ENCODE measurements at regions not wholly inside any gene's neighbourhood (a gene's known extent, or its start where the extent isn't known, plus 50 kb on each side); places are given as distances from the start of the nearest gene placed in this dataset.

DNA sequence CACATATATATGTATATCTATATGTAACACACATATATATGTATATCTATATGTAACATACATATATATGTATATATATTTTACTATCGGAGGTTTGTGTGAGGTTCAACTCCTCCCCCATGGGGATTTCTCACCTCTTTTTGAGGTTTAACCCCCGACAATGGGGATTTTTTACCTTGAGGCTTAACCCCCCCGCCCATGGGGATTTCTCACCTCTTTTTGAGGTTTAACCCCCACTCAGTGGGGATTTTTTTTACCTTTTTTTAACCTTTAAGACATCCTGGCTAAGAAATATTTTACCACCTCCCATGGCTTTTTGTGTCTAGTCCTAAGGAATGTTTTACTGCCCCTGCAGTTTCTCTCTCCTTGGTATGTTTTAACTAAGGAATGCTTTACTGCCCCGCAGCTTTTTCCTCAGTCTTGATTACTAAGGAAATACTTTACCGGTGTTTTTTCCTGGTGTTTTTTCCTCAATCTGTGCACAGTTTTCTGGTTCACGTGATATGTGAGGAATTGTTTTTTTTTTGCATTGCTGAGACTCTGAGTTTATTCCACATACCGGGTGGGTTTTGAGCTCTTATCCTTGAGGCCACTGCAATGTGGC is 185.2 kb downstream of the KLF13 start:
- DNase-seq = no peak

DNA sequence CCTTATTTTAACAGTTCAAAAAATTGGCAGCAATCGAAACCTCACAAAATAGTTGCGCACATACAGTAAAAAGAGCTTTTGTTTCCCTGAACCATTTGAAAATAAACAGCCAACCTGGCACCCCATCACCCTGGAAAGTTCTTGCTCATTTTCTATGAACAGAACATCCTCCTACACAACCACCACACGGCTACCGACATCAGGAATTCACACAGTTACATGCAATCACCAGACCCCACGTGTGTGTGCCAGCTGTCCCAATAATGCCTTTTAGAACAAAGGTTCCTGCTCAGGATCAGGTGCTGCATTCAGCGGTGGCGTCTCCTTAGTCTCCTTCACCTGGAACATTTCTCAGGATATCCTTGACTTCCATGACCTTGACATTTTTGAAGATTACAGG is 186.5 kb downstream of the KLF13 start:
- no peak for DNase-seq

DNA sequence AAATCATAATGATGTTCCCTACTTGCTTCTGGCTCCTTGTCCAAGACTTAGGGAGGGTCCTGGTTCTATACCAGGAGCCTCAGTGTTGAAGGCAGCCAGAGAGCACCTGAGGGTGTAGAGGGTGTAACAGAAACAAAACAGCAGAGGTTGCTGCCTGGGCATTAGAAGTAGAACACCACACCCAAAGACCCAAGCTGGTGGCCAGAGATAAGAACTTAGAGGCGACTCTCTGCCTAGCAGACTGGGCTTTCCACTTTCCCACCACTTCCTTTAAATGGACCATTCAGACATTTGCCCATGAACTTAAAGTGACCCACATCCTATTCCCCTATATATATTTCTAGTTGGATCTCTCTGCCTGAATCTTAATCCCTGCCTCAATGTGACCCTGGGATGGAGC is 189.8 kb downstream of the KLF13 start:
- DNase-seq = no peak

DNA sequence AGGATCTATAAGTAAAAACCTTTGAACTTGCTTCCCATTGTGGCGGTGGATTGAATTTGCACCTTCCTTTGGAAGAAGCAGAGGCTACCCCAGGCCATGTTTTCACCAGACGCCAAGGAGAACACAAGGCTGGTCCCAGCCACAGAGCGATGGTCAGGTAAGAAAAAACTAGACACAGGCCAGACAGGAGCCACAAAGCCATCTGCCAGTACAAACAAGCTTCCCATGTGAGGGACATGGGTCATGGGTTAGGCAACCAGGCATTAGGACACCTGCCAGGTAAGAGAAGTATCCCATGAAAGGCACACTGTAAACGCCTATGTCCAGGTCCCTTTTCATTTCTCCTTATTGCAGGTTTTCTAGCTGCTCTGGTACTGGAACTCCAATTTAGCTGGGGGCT is 190.2 kb downstream of the KLF13 start:
- DNase-seq = no peak

- DNase-seq = no peak
These were observed 191.1 kb downstream of the KLF13 start for GRCh38 chr15:31517711-31518110.

DNA sequence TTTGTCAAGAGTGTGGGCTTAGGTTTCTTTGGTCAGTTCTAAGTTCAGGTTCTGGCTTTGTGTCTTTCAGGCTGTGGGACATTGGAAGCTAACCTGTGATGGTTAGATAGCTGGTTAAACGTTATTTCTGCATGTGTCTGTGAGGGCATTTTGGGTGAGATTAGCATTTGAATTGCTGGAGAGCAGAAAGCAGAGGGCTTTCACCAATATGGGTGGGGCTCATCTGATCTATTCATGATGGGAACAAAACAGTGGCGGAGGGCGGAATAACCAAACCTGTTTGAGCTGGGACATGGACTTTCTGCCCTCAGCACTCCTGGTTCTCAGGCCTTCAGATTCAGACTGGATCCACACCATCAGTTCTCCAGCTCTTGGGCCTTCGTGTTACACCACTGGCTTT is 195.4 kb downstream of the KLF13 start:
- no peak for DNase-seq

- DNase-seq = no peak
These were observed 196.5 kb downstream of the KLF13 start for GRCh38 chr15:31523027-31523654.

- no peak for DNase-seq
These were observed 197.0 kb downstream of the KLF13 start for GRCh38 chr15:31523655-31524049.

DNA sequence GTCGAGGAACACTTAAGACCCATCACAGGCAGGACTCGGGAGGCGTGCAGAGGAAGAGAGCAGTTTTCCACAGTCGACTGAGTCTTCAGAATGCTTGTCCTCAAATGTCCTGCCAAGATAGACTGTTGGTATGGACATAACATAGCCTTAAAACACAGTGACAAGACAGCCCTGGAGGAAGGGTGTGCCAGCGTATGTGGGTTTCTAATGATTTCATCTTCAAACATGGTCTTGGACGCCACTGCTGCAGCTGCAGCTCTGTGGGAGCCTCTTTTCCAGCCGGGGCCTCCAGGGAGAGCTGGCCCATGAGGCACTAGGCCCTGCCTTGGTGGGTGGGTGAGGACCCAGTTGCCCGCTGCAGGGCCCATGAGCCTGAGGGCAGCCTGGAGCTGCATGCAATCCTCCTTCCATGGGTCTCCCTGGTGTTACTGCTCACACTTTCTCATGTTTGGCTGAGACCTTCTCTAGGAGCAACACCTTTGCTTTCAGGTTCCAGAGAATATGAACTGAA is 198.6 kb downstream of the KLF13 start:
- DNase-seq = no peak

- DNase-seq = no peak
These were observed 199.5 kb downstream of the KLF13 start for GRCh38 chr15:31525988-31526665.

DNA sequence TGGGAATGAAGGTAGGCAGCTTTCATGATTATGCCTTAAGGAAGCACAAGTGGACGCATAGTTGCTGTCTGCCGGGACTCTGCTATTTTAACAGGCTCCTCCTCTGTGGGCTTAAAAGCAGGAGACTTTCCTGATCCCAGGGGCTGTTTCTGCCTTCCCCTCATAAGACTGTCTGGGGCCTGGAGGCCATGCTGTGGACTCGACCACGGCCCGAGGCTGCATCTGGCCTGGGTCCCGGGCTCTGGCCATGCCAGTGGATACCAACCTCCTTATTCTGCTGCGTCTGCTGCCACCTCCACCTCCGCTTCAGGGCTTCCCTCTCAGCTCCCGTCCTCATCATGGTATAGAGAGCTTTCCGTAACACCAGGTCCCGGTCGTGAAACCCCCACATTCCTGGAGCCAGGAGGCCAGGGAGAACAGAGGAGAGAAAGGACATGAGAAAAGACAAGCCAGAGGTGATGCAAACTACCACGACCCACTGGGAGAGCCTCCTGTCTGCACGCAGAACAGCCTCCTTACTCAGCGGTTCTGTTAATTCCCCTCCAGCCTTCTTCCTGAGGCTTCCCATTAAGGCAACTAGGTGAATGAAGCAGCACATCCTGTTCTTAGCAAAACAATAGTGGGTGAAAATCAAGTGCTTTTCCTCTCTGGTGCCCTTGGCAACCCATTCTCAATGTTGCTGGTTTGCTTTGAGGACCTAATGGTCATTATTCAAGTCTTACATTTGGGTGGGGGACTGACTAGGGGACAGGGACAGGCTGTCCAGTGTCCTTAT is 200.5 kb downstream of the KLF13 start:
- no peak for DNase-seq

DNA sequence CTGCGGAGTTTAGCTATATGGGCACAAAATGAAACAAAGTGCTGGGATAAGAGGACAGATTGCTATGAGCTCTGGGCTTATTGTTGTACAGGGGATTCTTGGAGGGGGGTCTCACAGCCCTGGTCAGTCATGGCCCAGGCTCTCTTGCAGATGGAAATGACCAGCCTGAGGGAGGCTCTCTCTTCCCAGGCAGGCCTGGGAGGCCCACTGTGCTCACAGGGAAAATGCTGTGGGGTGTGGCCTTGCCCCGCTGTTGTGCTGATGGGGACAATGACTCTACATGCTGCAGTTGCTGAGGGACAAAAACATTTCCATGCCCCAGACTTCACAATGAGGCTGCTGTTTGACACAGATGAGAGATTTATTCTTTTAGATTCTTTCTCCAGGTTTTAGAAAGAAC is 202.2 kb downstream of the KLF13 start:
- DNase-seq = peak in 5 of 14 donors; percentile 4 to 44 (median 37)

DNA sequence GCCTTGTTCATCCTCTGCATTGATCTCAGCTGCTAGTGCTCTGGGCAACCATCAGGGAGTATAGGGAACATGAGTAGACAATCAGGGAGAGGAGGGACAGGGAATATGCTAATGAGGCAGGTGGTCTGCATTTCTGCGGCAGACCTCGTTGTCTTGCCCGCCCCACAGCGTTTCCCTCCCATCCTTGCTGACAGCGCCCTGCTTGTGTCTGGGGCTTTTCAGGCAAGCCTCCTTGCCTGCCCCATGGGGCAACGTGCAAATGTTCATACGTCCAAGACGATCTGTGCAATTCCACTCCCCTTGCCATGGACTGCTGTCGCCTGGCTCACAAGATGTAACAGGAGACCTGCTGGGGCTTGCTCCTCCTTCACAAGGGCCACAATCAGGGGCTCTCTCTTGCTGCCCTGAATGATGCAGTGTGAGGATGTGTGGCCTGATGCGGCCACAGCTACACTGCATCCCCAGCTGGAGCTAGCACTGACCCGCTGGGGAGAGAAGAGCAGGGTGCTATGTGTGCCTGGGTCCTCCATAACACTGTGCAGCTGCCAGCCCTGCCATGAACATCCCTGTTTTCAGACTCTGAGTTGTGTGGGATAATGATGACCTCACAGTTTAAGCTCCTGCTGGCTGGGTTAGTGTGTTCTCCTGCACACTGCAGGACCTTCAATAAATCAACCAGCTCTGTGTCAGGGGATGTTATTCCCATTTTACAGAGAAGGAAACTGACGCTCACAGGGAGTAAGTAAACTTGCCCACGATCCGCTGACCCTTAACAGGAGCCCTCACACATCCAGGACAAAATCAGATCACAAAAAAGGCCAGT is 211.3 kb downstream of the KLF13 start:
- no peak for DNase-seq

- DNase-seq = no peak
These were observed 214.0 kb downstream of the KLF13 start for GRCh38 chr15:31540633-31541032.

DNA sequence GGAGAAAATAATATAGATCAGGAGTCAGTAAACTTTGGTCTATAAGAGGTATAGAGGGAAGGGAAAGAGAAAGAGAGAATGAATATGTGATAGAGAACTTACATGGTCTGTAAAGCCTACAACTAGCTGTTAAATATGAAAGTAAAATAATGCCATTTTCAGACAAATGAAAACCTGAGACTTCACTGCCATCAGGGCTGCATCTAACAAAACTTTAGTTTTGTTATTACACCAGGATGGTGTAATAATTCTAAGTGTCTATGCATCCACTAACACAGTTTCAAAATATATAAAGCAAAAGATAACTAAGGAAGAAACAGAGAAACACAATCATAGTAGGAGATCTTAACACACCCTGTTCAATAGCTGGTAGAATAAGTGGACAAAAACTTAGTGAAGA is 217.7 kb downstream of the KLF13 start:
- DNase-seq = no peak

DNA sequence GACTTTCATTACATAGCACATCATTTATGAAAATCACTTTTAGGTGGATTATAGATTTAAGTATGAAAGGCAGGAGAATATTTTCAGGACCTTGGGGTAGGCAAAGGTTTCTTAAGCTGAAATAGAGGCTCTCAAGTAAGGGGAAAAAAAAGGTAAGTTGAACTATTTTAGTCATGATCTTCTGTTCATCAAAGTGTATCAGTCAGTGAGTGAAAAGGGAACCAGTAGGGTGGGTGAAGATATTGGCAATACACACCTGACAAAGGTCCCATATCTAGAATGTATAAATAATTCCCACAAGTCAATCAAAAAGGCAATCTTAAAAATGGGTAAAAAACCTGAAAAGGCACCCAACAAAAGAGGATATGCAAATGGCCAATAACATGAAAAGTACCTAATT is 218.6 kb downstream of the KLF13 start:
- DNase-seq = no peak

- DNase-seq = no peak
These were observed 223.8 kb downstream of the KLF13 start for GRCh38 chr15:31550211-31550977.

GRCh38 chr15:31551323-31551722 is 224.7 kb downstream of the KLF13 start:
- DNase-seq = no peak

- no peak for DNase-seq
These were observed 226.0 kb downstream of the KLF13 start for GRCh38 chr15:31552482-31553099.

- peak in 4 of 14 donors; percentile 15 to 71 (median 50) for DNase-seq
These were observed 227.6 kb downstream of the KLF13 start for GRCh38 chr15:31554261-31554660.

- no peak for DNase-seq
These were observed 228.4 kb downstream of the KLF13 start for GRCh38 chr15:31555022-31555421.

All from C1 segment of cervical spinal cord (tissue), 14 donors.